ENCODE measurements at regions not wholly inside any gene's neighbourhood (a gene's known extent, or its start where the extent isn't known, plus 50 kb on each side); places are given as distances from the start of the nearest gene placed in this dataset.

DNA sequence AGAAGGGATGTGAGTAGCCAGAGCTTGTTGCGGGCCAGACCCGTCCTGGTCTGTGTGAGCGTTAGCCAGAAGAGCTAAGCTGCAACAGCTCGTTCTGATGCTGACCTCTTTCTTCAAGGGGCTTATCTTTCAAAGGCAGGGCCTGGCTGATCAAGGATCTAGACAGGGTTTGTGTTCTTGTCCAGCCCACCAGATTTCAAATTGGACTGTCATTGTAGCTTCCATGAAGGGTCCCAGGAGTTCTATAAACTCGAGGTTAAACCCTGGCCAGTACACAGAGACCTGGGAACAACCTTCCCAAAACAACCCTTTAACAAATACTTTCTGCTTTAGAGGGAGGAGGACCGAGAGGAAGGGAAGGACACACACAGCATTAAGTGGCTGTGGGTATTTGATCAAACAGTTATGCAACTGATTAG lies 153.0 kb upstream of the TUT7 start:
- no peak for TF ChIP-seq BHLHE40 (IDR thresholded peaks at IDR 0.05; ENCODE audit: low read length)
- TF ChIP-seq, protein P1, sequence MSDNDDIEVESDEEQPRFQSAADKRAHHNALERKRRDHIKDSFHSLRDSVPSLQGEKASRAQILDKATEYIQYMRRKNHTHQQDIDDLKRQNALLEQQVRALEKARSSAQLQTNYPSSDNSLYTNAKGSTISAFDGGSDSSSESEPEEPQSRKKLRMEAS (IDR thresholded peaks at IDR 0.05), result no peak
- TF ChIP-seq BRCA1 (CRISPR knock-in tag; IDR thresholded peaks at IDR 0.05), result no peak
- TF ChIP-seq, protein P2, sequence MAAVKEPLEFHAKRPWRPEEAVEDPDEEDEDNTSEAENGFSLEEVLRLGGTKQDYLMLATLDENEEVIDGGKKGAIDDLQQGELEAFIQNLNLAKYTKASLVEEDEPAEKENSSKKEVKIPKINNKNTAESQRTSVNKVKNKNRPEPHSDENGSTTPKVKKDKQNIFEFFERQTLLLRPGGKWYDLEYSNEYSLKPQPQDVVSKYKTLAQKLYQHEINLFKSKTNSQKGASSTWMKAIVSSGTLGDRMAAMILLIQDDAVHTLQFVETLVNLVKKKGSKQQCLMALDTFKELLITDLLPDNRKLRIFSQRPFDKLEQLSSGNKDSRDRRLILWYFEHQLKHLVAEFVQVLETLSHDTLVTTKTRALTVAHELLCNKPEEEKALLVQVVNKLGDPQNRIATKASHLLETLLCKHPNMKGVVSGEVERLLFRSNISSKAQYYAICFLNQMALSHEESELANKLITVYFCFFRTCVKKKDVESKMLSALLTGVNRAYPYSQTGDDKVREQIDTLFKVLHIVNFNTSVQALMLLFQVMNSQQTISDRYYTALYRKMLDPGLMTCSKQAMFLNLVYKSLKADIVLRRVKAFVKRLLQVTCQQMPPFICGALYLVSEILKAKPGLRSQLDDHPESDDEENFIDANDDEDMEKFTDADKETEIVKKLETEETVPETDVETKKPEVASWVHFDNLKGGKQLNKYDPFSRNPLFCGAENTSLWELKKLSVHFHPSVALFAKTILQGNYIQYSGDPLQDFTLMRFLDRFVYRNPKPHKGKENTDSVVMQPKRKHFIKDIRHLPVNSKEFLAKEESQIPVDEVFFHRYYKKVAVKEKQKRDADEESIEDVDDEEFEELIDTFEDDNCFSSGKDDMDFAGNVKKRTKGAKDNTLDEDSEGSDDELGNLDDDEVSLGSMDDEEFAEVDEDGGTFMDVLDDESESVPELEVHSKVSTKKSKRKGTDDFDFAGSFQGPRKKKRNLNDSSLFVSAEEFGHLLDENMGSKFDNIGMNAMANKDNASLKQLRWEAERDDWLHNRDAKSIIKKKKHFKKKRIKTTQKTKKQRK (IDR thresholded peaks at IDR 0.05; ENCODE audit: low read length), result no peak
- TF ChIP-seq ZNF354B (CRISPR knock-in tag; IDR thresholded peaks at IDR 0.05), result no peak
- TF ChIP-seq, protein P3, sequence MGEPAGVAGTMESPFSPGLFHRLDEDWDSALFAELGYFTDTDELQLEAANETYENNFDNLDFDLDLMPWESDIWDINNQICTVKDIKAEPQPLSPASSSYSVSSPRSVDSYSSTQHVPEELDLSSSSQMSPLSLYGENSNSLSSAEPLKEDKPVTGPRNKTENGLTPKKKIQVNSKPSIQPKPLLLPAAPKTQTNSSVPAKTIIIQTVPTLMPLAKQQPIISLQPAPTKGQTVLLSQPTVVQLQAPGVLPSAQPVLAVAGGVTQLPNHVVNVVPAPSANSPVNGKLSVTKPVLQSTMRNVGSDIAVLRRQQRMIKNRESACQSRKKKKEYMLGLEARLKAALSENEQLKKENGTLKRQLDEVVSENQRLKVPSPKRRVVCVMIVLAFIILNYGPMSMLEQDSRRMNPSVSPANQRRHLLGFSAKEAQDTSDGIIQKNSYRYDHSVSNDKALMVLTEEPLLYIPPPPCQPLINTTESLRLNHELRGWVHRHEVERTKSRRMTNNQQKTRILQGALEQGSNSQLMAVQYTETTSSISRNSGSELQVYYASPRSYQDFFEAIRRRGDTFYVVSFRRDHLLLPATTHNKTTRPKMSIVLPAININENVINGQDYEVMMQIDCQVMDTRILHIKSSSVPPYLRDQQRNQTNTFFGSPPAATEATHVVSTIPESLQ (CRISPR knock-in tag; conservative IDR thresholded peaks at IDR 0.05), result no peak
- TF ChIP-seq CBFB (CRISPR knock-in tag; IDR thresholded peaks at IDR 0.05), result no peak
- TF ChIP-seq, protein P4, sequence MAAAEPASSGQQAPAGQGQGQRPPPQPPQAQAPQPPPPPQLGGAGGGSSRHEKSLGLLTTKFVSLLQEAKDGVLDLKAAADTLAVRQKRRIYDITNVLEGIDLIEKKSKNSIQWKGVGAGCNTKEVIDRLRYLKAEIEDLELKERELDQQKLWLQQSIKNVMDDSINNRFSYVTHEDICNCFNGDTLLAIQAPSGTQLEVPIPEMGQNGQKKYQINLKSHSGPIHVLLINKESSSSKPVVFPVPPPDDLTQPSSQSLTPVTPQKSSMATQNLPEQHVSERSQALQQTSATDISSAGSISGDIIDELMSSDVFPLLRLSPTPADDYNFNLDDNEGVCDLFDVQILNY (CRISPR knock-in tag; conservative IDR thresholded peaks at IDR 0.05), result no peak

All from HepG2 (cell line).